HepG2 (cell line): ENCODE measurements at regions not wholly inside any gene's neighbourhood (a gene's known extent, or its start where the extent isn't known, plus 50 kb on each side); places are given as distances from the start of the nearest gene placed in this dataset.

ENCODE experiments used
- CTCF ChIP-seq: sonication (generic); formaldehyde crosslinking; IDR thresholded peaks from 2 replicates; pipeline ENCODE4 v1.5.0; 2020; ENCODE audit warnings: mild to moderate bottlenecking, missing genetic modification reagents, moderate library complexity
- HMG20A ChIP-seq: IDR thresholded peaks from 2 replicates; pipeline ENCODE4 v1.6.1; 2016; ENCODE audit warnings: borderline replicate concordance
- IKZF1 ChIP-seq: fragments of 450-650 bp; IDR thresholded peaks from 2 replicates; pipeline ENCODE4 v1.7.1; 2016
- ZNF564 ChIP-seq: sonication (generic); formaldehyde crosslinking; IDR thresholded peaks from 2 replicates; pipeline ENCODE4 v1.8.1; 2023; ENCODE audit warnings: mild to moderate bottlenecking, missing genetic modification reagents

- TF ChIP-seq IKZF1: no peak
- TF ChIP-seq ZNF564: no peak
- no peak for TF ChIP-seq HMG20A (CRISPR knock-in tag)
- TF ChIP-seq CTCF (CRISPR knock-in tag): no peak
Measured at GRCh38 chr1:38168365-38168764, 121.8 kb upstream of the POU3F1 start.
